KMS-11 (cell line): ENCODE measurements at regions not wholly inside any gene's neighbourhood (a gene's known extent, or its start where the extent isn't known, plus 50 kb on each side); places are given as distances from the start of the nearest gene placed in this dataset.

Experiments
- H2AFZ ChIP-seq: fragments of 200-600 bp; sonication (generic); 2 replicates; pipeline ENCODE4 v1.6.1; 2016; ENCODE audit warnings: antibody characterized with exemption, mixed run types, low read depth
- H3K27ac ChIP-seq: fragments of 200-600 bp; sonication (generic); 2 replicates; pipeline ENCODE4 v1.6.1; 2016; ENCODE audit warnings: mild to moderate bottlenecking, mixed run types
- H3K27me3 ChIP-seq: fragments of 200-600 bp; sonication (generic); 2 replicates; pipeline ENCODE4 v1.6.1; 2017; ENCODE audit warnings: mild to moderate bottlenecking, low read depth, mixed run types, moderate library complexity; ENCODE audit not compliant: insufficient read depth
- H3K36me3 ChIP-seq: fragments of 200-600 bp; sonication (generic); 2 replicates; pipeline ENCODE4 v1.6.1; 2017; ENCODE audit warnings: mild to moderate bottlenecking, mixed run types; ENCODE audit not compliant: insufficient read depth
- H3K4me1 ChIP-seq: fragments of 200-600 bp; sonication (generic); 2 replicates; pipeline ENCODE4 v1.6.1; 2016; ENCODE audit warnings: mild to moderate bottlenecking, low read depth, mixed run types; ENCODE audit not compliant: poor library complexity, severe bottlenecking
- H3K4me2 ChIP-seq: fragments of 200-600 bp; sonication (generic); 2 replicates; pipeline ENCODE4 v1.7.0; 2016; ENCODE audit warnings: mild to moderate bottlenecking, mixed run types
- H3K4me3 ChIP-seq: fragments of 200-600 bp; sonication (generic); IDR thresholded peaks from 2 replicates; pipeline ENCODE4 v1.6.1; 2017; ENCODE audit warnings: low read depth, low read length, mixed read lengths; ENCODE audit not compliant: insufficient read depth
- H3K79me2 ChIP-seq: fragments of 200-600 bp; sonication (generic); 2 replicates; pipeline ENCODE4 v1.6.1; 2016; ENCODE audit warnings: low read depth, mixed run types; ENCODE audit not compliant: insufficient read depth
- H3K9ac ChIP-seq: fragments of 200-600 bp; sonication (generic); 2 replicates; pipeline ENCODE4 v1.6.1; 2016; ENCODE audit warnings: mild to moderate bottlenecking, mixed run types
- H4K20me1 ChIP-seq: fragments of 200-600 bp; sonication (generic); 2 replicates; pipeline ENCODE4 v1.6.1; 2016; ENCODE audit warnings: mild to moderate bottlenecking, mixed run types; ENCODE audit not compliant: insufficient read depth
- TF ChIP-seq, protein P1 (sequence below): fragments of 200-600 bp; sonication (generic); conservative IDR thresholded peaks from 2 replicates; pipeline ENCODE4 v1.6.1; 2017; ENCODE audit warnings: low read depth, mild to moderate bottlenecking, antibody characterized with exemption, low read length, moderate library complexity, mixed read lengths

DNA sequence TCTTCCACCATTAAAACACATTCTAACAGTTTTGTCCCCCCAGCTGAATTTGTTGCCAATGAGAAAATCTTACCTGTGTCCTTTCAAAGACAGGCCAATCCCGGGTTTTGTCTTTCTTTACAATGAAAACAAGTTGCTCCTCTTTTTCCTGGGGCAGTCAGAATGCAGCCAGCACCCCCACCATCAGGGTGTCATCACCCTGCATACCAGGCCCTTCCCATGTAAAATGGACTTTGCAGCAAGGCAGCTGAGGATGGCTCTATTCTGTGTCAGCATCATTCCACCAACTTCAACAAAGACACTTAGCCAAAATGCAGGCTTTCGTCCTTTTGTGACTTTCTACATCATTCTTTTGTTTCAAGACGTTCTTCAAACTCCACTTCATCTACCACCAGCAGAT is 490.9 kb downstream of the OCA2 start:
- Histone ChIP-seq H3K27me3 (no peaks in the 10 kb centered on the region), H2AFZ (no peak overlapping the region), H3K9ac (no peak overlapping the region), H3K36me3 (no peaks in the 10 kb centered on the region), H3K4me1 (no peaks in the 10 kb centered on the region), H4K20me1 (no peaks in the 10 kb centered on the region), H3K79me2 (no peaks in the 10 kb centered on the region), H3K4me3 (no peak overlapping the region), H3K27ac (no peak overlapping the region), H3K4me2 (no peak overlapping the region)
- TF ChIP-seq, protein P1, sequence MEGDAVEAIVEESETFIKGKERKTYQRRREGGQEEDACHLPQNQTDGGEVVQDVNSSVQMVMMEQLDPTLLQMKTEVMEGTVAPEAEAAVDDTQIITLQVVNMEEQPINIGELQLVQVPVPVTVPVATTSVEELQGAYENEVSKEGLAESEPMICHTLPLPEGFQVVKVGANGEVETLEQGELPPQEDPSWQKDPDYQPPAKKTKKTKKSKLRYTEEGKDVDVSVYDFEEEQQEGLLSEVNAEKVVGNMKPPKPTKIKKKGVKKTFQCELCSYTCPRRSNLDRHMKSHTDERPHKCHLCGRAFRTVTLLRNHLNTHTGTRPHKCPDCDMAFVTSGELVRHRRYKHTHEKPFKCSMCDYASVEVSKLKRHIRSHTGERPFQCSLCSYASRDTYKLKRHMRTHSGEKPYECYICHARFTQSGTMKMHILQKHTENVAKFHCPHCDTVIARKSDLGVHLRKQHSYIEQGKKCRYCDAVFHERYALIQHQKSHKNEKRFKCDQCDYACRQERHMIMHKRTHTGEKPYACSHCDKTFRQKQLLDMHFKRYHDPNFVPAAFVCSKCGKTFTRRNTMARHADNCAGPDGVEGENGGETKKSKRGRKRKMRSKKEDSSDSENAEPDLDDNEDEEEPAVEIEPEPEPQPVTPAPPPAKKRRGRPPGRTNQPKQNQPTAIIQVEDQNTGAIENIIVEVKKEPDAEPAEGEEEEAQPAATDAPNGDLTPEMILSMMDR: no peak

DNA sequence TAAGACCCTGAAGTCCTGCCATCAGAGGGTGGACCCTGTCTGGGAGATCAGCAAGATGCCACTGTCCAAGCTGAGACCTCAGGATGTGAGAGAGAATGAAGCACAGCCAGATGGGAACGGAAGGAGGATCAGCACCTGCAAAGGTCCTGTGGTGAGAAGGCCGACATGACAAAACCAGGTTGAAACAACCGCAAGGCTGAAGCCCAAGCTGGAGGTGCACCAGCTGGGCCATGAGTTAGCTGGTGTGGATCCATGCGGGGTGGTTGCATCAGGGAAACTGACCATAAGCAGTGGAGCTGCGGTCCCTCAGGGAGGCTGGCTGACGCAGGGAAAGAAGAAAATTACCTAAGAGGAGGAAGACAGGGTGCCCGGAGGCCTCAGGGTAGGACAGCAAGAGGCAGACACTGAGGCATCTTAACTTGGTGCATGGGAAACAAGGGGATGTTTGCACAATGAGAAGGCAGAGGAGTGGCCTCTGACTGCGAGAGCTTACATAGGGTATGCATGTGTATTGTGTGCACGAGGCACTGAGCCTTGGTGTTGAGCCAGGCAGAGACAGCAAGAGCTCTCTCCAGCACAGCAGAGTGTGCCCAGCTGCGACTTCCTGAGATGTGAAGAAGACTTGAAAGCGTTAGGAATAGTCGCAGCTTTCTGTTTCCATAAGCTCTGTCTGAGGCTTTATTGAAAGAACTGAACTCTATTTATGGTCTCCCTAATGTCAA is 497.7 kb downstream of the OCA2 start:
- no peaks in the 10 kb centered on the region for H3K79me2 ChIP-seq
- no peaks in the 10 kb centered on the region for H3K4me1 ChIP-seq
- no peaks in the 10 kb centered on the region for H4K20me1 ChIP-seq
- no peaks in the 10 kb centered on the region for H3K27me3 ChIP-seq
- H2AFZ ChIP-seq: no peak overlapping the region
- TF ChIP-seq, protein P1: no peak
- H3K4me3 ChIP-seq: no peak overlapping the region
- no peak overlapping the region for H3K27ac ChIP-seq
- H3K4me2 ChIP-seq: no peak overlapping the region
- H3K9ac ChIP-seq: no peak overlapping the region
- H3K36me3 ChIP-seq: no peaks in the 10 kb centered on the region

DNA sequence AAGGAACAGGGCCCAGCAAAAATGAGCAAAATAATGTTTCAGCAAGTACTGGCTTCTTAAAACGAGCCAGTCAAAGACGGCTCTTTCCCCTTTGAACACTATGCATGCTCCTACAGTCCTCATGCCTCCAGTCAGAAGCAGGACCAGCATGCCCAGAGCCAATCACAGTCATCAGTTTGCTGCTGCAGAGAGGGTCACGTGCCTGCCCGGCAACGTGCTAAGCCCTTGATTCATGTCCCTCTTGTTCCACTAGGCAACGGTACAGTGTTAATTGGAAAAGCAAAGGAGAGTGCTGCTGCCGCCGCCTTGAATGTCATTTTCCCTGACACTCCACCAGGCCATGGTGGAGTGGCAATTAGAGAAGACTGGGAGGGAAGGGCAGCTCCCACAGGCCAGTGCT is 500.1 kb downstream of the OCA2 start:
- H3K4me2 ChIP-seq: no peak overlapping the region
- no peak overlapping the region for H3K27ac ChIP-seq
- no peaks in the 10 kb centered on the region for H4K20me1 ChIP-seq
- H3K9ac ChIP-seq: no peak overlapping the region
- TF ChIP-seq, protein P1: no peak
- H3K36me3 ChIP-seq: no peaks in the 10 kb centered on the region
- H3K79me2 ChIP-seq: no peaks in the 10 kb centered on the region
- H3K4me3 ChIP-seq: no peak overlapping the region
- H3K4me1 ChIP-seq: no peaks in the 10 kb centered on the region
- no peaks in the 10 kb centered on the region for H3K27me3 ChIP-seq
- no peak overlapping the region for H2AFZ ChIP-seq

DNA sequence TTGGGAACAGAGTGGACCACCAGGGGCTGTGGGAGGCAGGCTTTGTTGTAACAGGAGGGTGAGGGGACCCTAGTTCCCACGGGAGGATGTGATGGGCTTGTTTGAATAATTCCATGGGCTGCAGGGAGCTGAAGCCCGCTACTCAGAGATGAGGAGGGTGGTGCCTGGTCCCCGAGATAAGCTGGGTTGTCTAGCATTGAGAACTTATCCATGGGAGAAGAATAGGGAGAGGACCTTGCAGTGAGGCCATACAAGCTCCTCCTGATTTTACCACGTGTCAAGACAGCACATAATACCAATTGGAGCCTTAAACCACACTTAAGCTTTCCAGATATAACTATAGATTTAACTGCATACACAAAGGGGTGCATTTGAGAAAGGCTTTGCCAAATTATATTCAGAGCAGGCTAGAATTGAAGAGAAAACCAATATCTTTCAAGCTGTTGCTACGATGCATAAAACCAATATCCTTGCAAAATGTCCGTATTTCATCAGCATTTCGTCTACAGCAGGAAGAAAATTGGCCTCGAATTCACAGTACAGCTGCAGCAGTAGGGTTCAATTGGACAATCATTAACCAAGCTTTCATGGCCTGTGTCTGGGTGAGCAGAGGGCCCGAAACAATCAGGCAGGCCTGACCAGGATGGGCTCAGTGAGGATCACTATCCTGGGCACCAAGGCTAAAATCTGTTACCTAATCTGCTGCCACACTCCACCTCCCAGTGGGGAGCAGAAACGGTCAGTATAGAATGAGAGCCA is 500.7 kb downstream of the OCA2 start:
- Histone ChIP-seq H2AFZ (no peak overlapping the region), H3K9ac (no peak overlapping the region), H4K20me1 (no peaks in the 10 kb centered on the region), H3K27ac (no peak overlapping the region), H3K79me2 (no peaks in the 10 kb centered on the region), H3K4me2 (no peak overlapping the region), H3K4me1 (no peaks in the 10 kb centered on the region), H3K36me3 (no peaks in the 10 kb centered on the region), H3K27me3 (no peaks in the 10 kb centered on the region), H3K4me3 (no peak overlapping the region)
- TF ChIP-seq, protein P1: no peak
